Liver (tissue), 8 donors: ENCODE measurements at regions not wholly inside any gene's neighbourhood (a gene's known extent, or its start where the extent isn't known, plus 50 kb on each side); places are given as distances from the start of the nearest gene placed in this dataset.
"Not testable (repeated sequence)": the region's sequence is repeated elsewhere in the genome, so short reads cannot be mapped to it uniquely, and the experiment has no call there.

Experiments used
- DNase-seq: peaks from one replicate; pipeline ENCODE4 v3.0.0-alpha.2; 2017; ENCODE audit warnings: low spot score
- H3K27ac ChIP-seq, 2 donors: one replicate each; pipeline ENCODE4 v1.7.0; 2013; ENCODE audit warnings: inconsistent platforms in 2 of 2, low read length in 2 of 2, control low read depth in 1 of 2, low read depth in 1 of 2, mild to moderate bottlenecking in 1 of 2
- H3K27me3 ChIP-seq, 4 donors: one replicate each; pipeline versions ENCODE4 v1.6.1 to v1.7.0; 2013; ENCODE audit warnings: low read length in 3 of 4, inconsistent platforms in 1 of 4, mild to moderate bottlenecking in 1 of 4, moderate library complexity in 1 of 4; ENCODE audit not compliant: control insufficient read depth in 4 of 4, insufficient read depth in 4 of 4
- H3K36me3 ChIP-seq, 4 donors: one replicate each; pipeline versions ENCODE4 v1.6.1 to v1.7.0; 2013; ENCODE audit warnings: low read length in 3 of 4, mild to moderate bottlenecking in 3 of 4, low read depth in 1 of 4, moderate library complexity in 1 of 4; ENCODE audit not compliant: control insufficient read depth in 4 of 4, insufficient read depth in 3 of 4
- H3K4me1 ChIP-seq, 4 donors: one replicate each; pipeline versions ENCODE4 v1.6.1 to v1.7.0; 2013; ENCODE audit warnings: low read length in 3 of 4, mild to moderate bottlenecking in 3 of 4, moderate library complexity in 1 of 4; ENCODE audit not compliant: control insufficient read depth in 4 of 4, insufficient read depth in 4 of 4
- H3K4me3 ChIP-seq, 3 donors: one replicate each; pipeline versions ENCODE4 v1.6.1 to v1.7.0; 2013; ENCODE audit warnings: low read length in 3 of 3, control low read depth in 1 of 3, low read depth in 1 of 3, mild to moderate bottlenecking in 1 of 3
- H3K9ac ChIP-seq, 2 donors: one replicate each; pipeline ENCODE4 v1.7.0; 2013; ENCODE audit warnings: low read length in 2 of 2, mild to moderate bottlenecking in 2 of 2, moderate library complexity in 2 of 2, control low read depth in 1 of 2, low read depth in 1 of 2
- H3K9me3 ChIP-seq, 4 donors: one replicate each; pipeline versions ENCODE4 v1.6.1 to v1.7.0; 2013; ENCODE audit warnings: low read length in 3 of 4; ENCODE audit not compliant: control insufficient read depth in 4 of 4
- EGR1 ChIP-seq, 2 donors: IDR thresholded peaks; 2 replicates each; pipeline ENCODE4 v1.6.1; 2016 to 2018; ENCODE audit warnings: antibody characterized with exemption in 2 of 2, low read depth in 2 of 2
- FOXA1 ChIP-seq: IDR thresholded peaks from 2 replicates; pipeline ENCODE4 v1.6.1; 2016; ENCODE audit warnings: antibody characterized with exemption
- FOXA2 ChIP-seq: IDR thresholded peaks from 2 replicates; pipeline ENCODE4 v1.6.1; 2016; ENCODE audit warnings: antibody characterized with exemption
- GABPA ChIP-seq, 2 donors: IDR thresholded peaks in 1 of 2; conservative IDR thresholded peaks in 1 of 2; 2 replicates each; pipeline ENCODE4 v1.6.1; 2016; ENCODE audit warnings: antibody characterized with exemption in 2 of 2, mild to moderate bottlenecking in 1 of 2, moderate library complexity in 1 of 2
- HNF4A ChIP-seq, 2 donors: conservative IDR thresholded peaks; 2 replicates each; pipeline ENCODE4 v1.6.1; 2016; ENCODE audit warnings: antibody characterized with exemption in 2 of 2, mild to moderate bottlenecking in 2 of 2
- HNF4G ChIP-seq: IDR thresholded peaks from 2 replicates; pipeline ENCODE4 v1.6.1; 2016; ENCODE audit warnings: antibody characterized with exemption
- JUND ChIP-seq, 2 donors: IDR thresholded peaks; 2 replicates each; pipeline ENCODE4 v1.6.1; 2016; ENCODE audit warnings: antibody characterized with exemption in 2 of 2
- NR2F2 ChIP-seq: IDR thresholded peaks from 2 replicates; pipeline ENCODE4 v1.6.1; 2016; ENCODE audit warnings: antibody characterized with exemption
- RAD21 ChIP-seq, 2 donors: IDR thresholded peaks; 2 replicates each; pipeline ENCODE4 v1.6.1; 2016; ENCODE audit warnings: antibody characterized with exemption in 2 of 2, mild to moderate bottlenecking in 2 of 2
- RXRA ChIP-seq, 2 donors: IDR thresholded peaks; 2 replicates each; pipeline ENCODE4 v1.6.1; 2017 to 2018; ENCODE audit warnings: antibody characterized with exemption in 2 of 2, mild to moderate bottlenecking in 1 of 2
- SP1 ChIP-seq: IDR thresholded peaks from 2 replicates; pipeline ENCODE4 v1.6.1; 2018; ENCODE audit warnings: antibody characterized with exemption, mild to moderate bottlenecking
- TAF1 ChIP-seq: conservative IDR thresholded peaks from 2 replicates; pipeline ENCODE4 v1.6.1; 2016; ENCODE audit warnings: antibody characterized with exemption, mild to moderate bottlenecking
- YY1 ChIP-seq: IDR thresholded peaks from 2 replicates; pipeline ENCODE4 v1.6.1; 2016; ENCODE audit warnings: antibody characterized with exemption, mild to moderate bottlenecking
- WGBS: extraction: QIAGEN DNeasy Blood & Tissue Kit; methylation state at CpG from one replicate; pipeline ENCODE4 v1.1.7; 2013; 5-methylcytosine and 5-hydroxymethylcytosine counted together
- TF ChIP-seq, protein P1 (sequence below): IDR thresholded peaks from 2 replicates; pipeline ENCODE4 v1.6.1; 2016; ENCODE audit warnings: antibody characterized with exemption
- TF ChIP-seq, protein P2 (sequence below): IDR thresholded peaks from 2 replicates; pipeline ENCODE4 v1.6.1; 2016; ENCODE audit warnings: antibody characterized with exemption
- TF ChIP-seq, protein P3 (sequence below): IDR thresholded peaks from 2 replicates; pipeline ENCODE4 v1.6.1; 2016; ENCODE audit warnings: antibody characterized with exemption, mild to moderate bottlenecking
- TF ChIP-seq, protein P4 (sequence below): fragments of 150-350 bp; IDR thresholded peaks from 2 replicates; pipeline ENCODE4 v1.5.1; 2017; ENCODE audit warnings: improper control_type of control experiment, low read depth, low read length; ENCODE audit not compliant: missing input control
- TF ChIP-seq, protein P5 (sequence below): IDR thresholded peaks from 2 replicates; pipeline ENCODE4 v1.6.1; 2016; ENCODE audit warnings: antibody characterized with exemption
- donor health status: healthy.
- donor health status: healthy.
- donor health status: healthy.
- donor health status: healthy.
- donor health status: healthy.

DNA sequence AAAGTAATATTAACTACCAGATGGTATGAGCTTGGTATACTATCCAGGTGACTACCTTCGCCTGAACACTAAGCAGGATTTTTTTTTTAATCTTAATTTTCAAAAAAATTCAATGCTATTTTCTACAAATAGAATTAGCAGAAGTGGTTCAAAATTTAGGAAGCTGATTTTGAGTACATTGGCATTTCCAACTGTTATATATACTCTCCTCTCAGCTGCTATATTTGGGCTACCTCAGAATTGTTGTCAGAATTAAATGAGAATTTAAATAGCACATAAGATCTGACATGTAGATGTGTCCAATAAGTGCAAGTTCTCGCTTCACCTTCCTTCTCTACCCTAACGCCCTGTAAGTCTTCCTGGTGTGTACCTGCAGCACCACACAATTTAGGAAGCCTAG, 83.1 kb downstream of the DUSP6 start:
- H3K27me3 ChIP-seq: no peaks in the 10 kb centered on the region
- no peaks in the 10 kb centered on the region for H3K9me3 ChIP-seq
- no peak overlapping the region for H3K9ac ChIP-seq
- no peak overlapping the region for H3K4me3 ChIP-seq
- H3K36me3 ChIP-seq: no peaks in the 10 kb centered on the region
- DNase-seq: no peak
- no peak overlapping the region for H3K27ac ChIP-seq
- WGBS: 94% methylated on average over 3 of the region's 3 CpGs
- TF ChIP-seq, protein P1, sequence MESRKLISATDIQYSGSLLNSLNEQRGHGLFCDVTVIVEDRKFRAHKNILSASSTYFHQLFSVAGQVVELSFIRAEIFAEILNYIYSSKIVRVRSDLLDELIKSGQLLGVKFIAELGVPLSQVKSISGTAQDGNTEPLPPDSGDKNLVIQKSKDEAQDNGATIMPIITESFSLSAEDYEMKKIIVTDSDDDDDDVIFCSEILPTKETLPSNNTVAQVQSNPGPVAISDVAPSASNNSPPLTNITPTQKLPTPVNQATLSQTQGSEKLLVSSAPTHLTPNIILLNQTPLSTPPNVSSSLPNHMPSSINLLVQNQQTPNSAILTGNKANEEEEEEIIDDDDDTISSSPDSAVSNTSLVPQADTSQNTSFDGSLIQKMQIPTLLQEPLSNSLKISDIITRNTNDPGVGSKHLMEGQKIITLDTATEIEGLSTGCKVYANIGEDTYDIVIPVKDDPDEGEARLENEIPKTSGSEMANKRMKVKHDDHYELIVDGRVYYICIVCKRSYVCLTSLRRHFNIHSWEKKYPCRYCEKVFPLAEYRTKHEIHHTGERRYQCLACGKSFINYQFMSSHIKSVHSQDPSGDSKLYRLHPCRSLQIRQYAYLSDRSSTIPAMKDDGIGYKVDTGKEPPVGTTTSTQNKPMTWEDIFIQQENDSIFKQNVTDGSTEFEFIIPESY: no peak
- TF ChIP-seq FOXA1 (no peak), SP1 (no peak)
- peaks cover 0 to 3% (median 0%) of the 10 kb centered on the region in 4 donors for H3K4me1 ChIP-seq

DNA sequence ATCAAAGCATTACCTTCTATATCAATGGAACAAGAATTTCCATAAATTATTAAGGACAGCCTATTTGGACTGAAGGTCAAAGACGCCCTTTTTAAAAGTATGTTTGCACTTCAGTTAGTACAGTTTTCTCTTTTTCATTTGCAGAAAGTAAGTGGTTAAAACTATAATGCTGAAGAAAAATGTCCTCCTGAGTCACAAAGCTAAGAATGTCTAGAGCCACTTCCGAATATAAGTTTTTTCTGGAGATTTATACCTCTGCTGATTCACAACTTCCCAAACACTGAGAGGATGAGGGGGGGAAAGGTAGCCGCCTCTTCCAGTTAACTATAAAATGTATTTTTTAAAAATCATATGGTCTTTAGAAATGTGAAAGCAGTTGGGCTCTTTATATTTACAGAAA, 84.9 kb downstream of the DUSP6 start:
- no peaks in the 10 kb centered on the region for H3K27me3 ChIP-seq
- H3K36me3 ChIP-seq: no peaks in the 10 kb centered on the region
- 89% methylated on average over 3 of the region's 3 CpGs for WGBS
- H3K9me3 ChIP-seq: no peaks in the 10 kb centered on the region
- H3K4me3 ChIP-seq: no peak overlapping the region
- DNase-seq: no peak
- H3K9ac ChIP-seq: no peak overlapping the region
- TF ChIP-seq, protein P1: no peak
- TF ChIP-seq, protein P2, sequence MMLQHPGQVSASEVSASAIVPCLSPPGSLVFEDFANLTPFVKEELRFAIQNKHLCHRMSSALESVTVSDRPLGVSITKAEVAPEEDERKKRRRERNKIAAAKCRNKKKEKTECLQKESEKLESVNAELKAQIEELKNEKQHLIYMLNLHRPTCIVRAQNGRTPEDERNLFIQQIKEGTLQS: no peak
- no peak for TF ChIP-seq JUND (IDR thresholded peaks at IDR 0.05)
- TF ChIP-seq RXRA (IDR thresholded peaks at IDR 0.05): no peak
- TF ChIP-seq FOXA1: no peak
- TF ChIP-seq, protein P3, sequence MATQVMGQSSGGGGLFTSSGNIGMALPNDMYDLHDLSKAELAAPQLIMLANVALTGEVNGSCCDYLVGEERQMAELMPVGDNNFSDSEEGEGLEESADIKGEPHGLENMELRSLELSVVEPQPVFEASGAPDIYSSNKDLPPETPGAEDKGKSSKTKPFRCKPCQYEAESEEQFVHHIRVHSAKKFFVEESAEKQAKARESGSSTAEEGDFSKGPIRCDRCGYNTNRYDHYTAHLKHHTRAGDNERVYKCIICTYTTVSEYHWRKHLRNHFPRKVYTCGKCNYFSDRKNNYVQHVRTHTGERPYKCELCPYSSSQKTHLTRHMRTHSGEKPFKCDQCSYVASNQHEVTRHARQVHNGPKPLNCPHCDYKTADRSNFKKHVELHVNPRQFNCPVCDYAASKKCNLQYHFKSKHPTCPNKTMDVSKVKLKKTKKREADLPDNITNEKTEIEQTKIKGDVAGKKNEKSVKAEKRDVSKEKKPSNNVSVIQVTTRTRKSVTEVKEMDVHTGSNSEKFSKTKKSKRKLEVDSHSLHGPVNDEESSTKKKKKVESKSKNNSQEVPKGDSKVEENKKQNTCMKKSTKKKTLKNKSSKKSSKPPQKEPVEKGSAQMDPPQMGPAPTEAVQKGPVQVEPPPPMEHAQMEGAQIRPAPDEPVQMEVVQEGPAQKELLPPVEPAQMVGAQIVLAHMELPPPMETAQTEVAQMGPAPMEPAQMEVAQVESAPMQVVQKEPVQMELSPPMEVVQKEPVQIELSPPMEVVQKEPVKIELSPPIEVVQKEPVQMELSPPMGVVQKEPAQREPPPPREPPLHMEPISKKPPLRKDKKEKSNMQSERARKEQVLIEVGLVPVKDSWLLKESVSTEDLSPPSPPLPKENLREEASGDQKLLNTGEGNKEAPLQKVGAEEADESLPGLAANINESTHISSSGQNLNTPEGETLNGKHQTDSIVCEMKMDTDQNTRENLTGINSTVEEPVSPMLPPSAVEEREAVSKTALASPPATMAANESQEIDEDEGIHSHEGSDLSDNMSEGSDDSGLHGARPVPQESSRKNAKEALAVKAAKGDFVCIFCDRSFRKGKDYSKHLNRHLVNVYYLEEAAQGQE: no peak
- TF ChIP-seq YY1: no peak
- TF ChIP-seq, protein P4, sequence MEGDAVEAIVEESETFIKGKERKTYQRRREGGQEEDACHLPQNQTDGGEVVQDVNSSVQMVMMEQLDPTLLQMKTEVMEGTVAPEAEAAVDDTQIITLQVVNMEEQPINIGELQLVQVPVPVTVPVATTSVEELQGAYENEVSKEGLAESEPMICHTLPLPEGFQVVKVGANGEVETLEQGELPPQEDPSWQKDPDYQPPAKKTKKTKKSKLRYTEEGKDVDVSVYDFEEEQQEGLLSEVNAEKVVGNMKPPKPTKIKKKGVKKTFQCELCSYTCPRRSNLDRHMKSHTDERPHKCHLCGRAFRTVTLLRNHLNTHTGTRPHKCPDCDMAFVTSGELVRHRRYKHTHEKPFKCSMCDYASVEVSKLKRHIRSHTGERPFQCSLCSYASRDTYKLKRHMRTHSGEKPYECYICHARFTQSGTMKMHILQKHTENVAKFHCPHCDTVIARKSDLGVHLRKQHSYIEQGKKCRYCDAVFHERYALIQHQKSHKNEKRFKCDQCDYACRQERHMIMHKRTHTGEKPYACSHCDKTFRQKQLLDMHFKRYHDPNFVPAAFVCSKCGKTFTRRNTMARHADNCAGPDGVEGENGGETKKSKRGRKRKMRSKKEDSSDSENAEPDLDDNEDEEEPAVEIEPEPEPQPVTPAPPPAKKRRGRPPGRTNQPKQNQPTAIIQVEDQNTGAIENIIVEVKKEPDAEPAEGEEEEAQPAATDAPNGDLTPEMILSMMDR: no peak
- TF ChIP-seq HNF4A (conservative IDR thresholded peaks at IDR 0.05): no peak
- TF ChIP-seq NR2F2: no peak
- TF ChIP-seq, protein P5, sequence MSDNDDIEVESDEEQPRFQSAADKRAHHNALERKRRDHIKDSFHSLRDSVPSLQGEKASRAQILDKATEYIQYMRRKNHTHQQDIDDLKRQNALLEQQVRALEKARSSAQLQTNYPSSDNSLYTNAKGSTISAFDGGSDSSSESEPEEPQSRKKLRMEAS: no peak
- TF ChIP-seq GABPA (IDR thresholded peaks at IDR 0.05 in 1 of 2, conservative IDR thresholded peaks at IDR 0.05 in 1 of 2): no peak
- no peak for TF ChIP-seq EGR1 (IDR thresholded peaks at IDR 0.05; ENCODE audit: low read depth in 2 of 2)
- TF ChIP-seq SP1: no peak
- no peak for TF ChIP-seq FOXA2
- TF ChIP-seq HNF4G: no peak
- no peak for TF ChIP-seq RAD21 (IDR thresholded peaks at IDR 0.05)
- no peak for TF ChIP-seq TAF1
- no peak overlapping the region for H3K27ac ChIP-seq
- peaks cover 0 to 12% (median 5%) of the 10 kb centered on the region in 4 donors for H3K4me1 ChIP-seq

DNA sequence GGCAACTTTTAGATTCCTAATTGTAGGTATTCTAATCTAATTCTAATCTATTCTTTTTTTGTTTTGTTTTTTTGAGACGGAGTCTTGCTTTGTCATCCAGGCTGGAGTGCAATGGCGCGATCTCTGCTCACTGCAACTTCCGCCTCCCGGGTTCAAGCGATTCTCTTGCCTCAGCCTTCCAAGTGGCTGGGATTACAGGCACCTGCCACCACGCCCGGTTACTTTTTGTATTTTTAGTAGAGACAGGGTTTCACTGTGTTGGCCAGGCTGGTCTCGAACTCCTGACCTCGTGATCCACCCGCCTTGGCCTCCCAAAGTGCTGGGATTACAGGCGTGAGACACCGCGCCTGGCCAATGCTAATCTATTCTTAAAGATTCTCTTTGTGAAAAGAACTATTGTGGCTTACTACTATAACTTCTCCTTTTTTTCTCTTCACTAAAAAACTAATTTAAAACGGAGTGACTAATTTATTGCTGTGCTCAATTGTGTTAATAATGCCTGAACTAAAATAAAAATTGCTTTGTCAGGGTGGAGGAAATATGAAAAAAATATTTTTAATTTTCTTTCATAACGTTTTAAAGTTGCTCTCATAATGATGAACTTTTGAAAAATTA, 85.6 kb downstream of the DUSP6 start:
- H3K4me3 ChIP-seq, DNase-seq, H3K27me3 ChIP-seq, H3K9ac ChIP-seq, H3K36me3 ChIP-seq, H3K9me3 ChIP-seq, H3K27ac ChIP-seq: not testable (repeated sequence)
- WGBS: 86% methylated on average over 16 of the region's 16 CpGs
- peaks cover 0 to 12% (median 9%) of the 10 kb centered on the region in 4 donors for H3K4me1 ChIP-seq
